GM19035 (cell line): ENCODE measurements at regions not wholly inside any gene's neighbourhood (a gene's known extent, or its start where the extent isn't known, plus 50 kb on each side); places are given as distances from the start of the nearest gene placed in this dataset.
"Not testable (repeated sequence)": the region's sequence is repeated elsewhere in the genome, so short reads cannot be mapped to it uniquely, and the experiment has no call there.

Source experiments
- ATAC-seq: cut with Tn5 transposase; IDR thresholded peaks from one replicate; pipeline ENCODE4 v1.9.1; 2021; ENCODE audit not compliant: unreplicated experiment

- ATAC-seq: not testable (repeated sequence)
These were observed 65.5 kb upstream of the KIF2A start for GRCh38 chr5:62240494-62240893.

- not testable (repeated sequence) for ATAC-seq
These were observed 64.0 kb upstream of the KIF2A start for GRCh38 chr5:62242000-62242399.

- not testable (repeated sequence) for ATAC-seq
These were observed 63.0 kb upstream of the KIF2A start for GRCh38 chr5:62243046-62243445.

- not testable (repeated sequence) for ATAC-seq
These were observed 57.8 kb upstream of the KIF2A start for GRCh38 chr5:62248192-62248591.

- ATAC-seq: not testable (repeated sequence)
These were observed 55.9 kb upstream of the KIF2A start for GRCh38 chr5:62250085-62250484.

- not testable (repeated sequence) for ATAC-seq
These were observed 55.1 kb upstream of the KIF2A start for GRCh38 chr5:62250919-62251318.

GRCh38 chr5:62252519-62252918 lies 53.5 kb upstream of the KIF2A start:
- ATAC-seq: not testable (repeated sequence)

GRCh38 chr5:62255551-62255950 lies 50.5 kb upstream of the KIF2A start:
- not testable (repeated sequence) for ATAC-seq

- peak; percentile 56 for ATAC-seq
These were observed 49.6 kb upstream of the KIF2A start for GRCh38 chr5:62256161-62257019.
